ENCODE measurements at regions not wholly inside any gene's neighbourhood (a gene's known extent, or its start where the extent isn't known, plus 50 kb on each side); places are given as distances from the start of the nearest gene placed in this dataset.

- H3K27ac Mint-ChIP-seq (ENCODE audit: unreplicated experiment) = no peak overlapping the region
- H3K27me3 Mint-ChIP-seq (ENCODE audit: unreplicated experiment) = peaks cover 4% of the 10 kb centered on the region
- no peaks in the 10 kb centered on the region for H3K36me3 Mint-ChIP-seq (ENCODE audit: low read depth, unreplicated experiment)
- no peaks in the 10 kb centered on the region for H3K9me3 Mint-ChIP-seq (ENCODE audit: unreplicated experiment)
- TF ChIP-seq CTCF (IDR thresholded peaks at IDR 0.05; ENCODE audit: unreplicated experiment) = no peak
- no peaks in the 10 kb centered on the region for H3K4me1 Mint-ChIP-seq (ENCODE audit: unreplicated experiment)
- no peak overlapping the region for H3K4me3 Mint-ChIP-seq (ENCODE audit: unreplicated experiment)
- DNase-seq (ENCODE audit: low spot score) = no peak
Measured at GRCh38 chr3:56890448-56891091, 88.8 kb upstream of the ARHGEF3 start.

- DNase-seq (ENCODE audit: low spot score) = no peak
- no peak overlapping the region for H3K27ac Mint-ChIP-seq (ENCODE audit: unreplicated experiment)
- no peak overlapping the region for H3K4me3 Mint-ChIP-seq (ENCODE audit: unreplicated experiment)
- no peaks in the 10 kb centered on the region for H3K36me3 Mint-ChIP-seq (ENCODE audit: low read depth, unreplicated experiment)
- peaks cover 5% of the 10 kb centered on the region for H3K27me3 Mint-ChIP-seq (ENCODE audit: unreplicated experiment)
- TF ChIP-seq CTCF (IDR thresholded peaks at IDR 0.05; ENCODE audit: unreplicated experiment) = no peak
- H3K4me1 Mint-ChIP-seq (ENCODE audit: unreplicated experiment) = no peaks in the 10 kb centered on the region
- H3K9me3 Mint-ChIP-seq (ENCODE audit: unreplicated experiment) = no peaks in the 10 kb centered on the region
Measured at GRCh38 chr3:56889131-56889530, 87.4 kb upstream of the ARHGEF3 start.

- no peak for DNase-seq (ENCODE audit: low spot score)
- H3K4me1 Mint-ChIP-seq (ENCODE audit: unreplicated experiment) = no peaks in the 10 kb centered on the region
- TF ChIP-seq CTCF (IDR thresholded peaks at IDR 0.05; ENCODE audit: unreplicated experiment) = no peak
- no peaks in the 10 kb centered on the region for H3K36me3 Mint-ChIP-seq (ENCODE audit: low read depth, unreplicated experiment)
- no peaks in the 10 kb centered on the region for H3K9me3 Mint-ChIP-seq (ENCODE audit: unreplicated experiment)
- H3K27ac Mint-ChIP-seq (ENCODE audit: unreplicated experiment) = no peak overlapping the region
- H3K27me3 Mint-ChIP-seq (ENCODE audit: unreplicated experiment) = peaks cover 5% of the 10 kb centered on the region
- no peak overlapping the region for H3K4me3 Mint-ChIP-seq (ENCODE audit: unreplicated experiment)
Measured at GRCh38 chr3:56887402-56888025, 85.8 kb upstream of the ARHGEF3 start.

- H3K27me3 Mint-ChIP-seq (ENCODE audit: unreplicated experiment) = peaks cover 5% of the 10 kb centered on the region
- H3K4me1 Mint-ChIP-seq (ENCODE audit: unreplicated experiment) = no peaks in the 10 kb centered on the region
- no peaks in the 10 kb centered on the region for H3K36me3 Mint-ChIP-seq (ENCODE audit: low read depth, unreplicated experiment)
- no peak overlapping the region for H3K4me3 Mint-ChIP-seq (ENCODE audit: unreplicated experiment)
- no peaks in the 10 kb centered on the region for H3K9me3 Mint-ChIP-seq (ENCODE audit: unreplicated experiment)
- DNase-seq (ENCODE audit: low spot score) = no peak
- no peak for TF ChIP-seq CTCF (IDR thresholded peaks at IDR 0.05; ENCODE audit: unreplicated experiment)
- peak overlapping the region; percentile 18 for H3K27ac Mint-ChIP-seq (ENCODE audit: unreplicated experiment)
Measured at GRCh38 chr3:56886314-56886713, 84.6 kb upstream of the ARHGEF3 start.

GRCh38 chr3:56885879-56886278, 84.1 kb upstream of the ARHGEF3 start:
- no peak for DNase-seq (ENCODE audit: low spot score)
- H3K4me1 Mint-ChIP-seq (ENCODE audit: unreplicated experiment) = no peaks in the 10 kb centered on the region
- no peak for TF ChIP-seq CTCF (IDR thresholded peaks at IDR 0.05; ENCODE audit: unreplicated experiment)
- H3K27ac Mint-ChIP-seq (ENCODE audit: unreplicated experiment) = peak overlapping the region; percentile 18
- no peak overlapping the region for H3K4me3 Mint-ChIP-seq (ENCODE audit: unreplicated experiment)
- no peaks in the 10 kb centered on the region for H3K36me3 Mint-ChIP-seq (ENCODE audit: low read depth, unreplicated experiment)
- H3K9me3 Mint-ChIP-seq (ENCODE audit: unreplicated experiment) = no peaks in the 10 kb centered on the region
- peaks cover 5% of the 10 kb centered on the region for H3K27me3 Mint-ChIP-seq (ENCODE audit: unreplicated experiment)
